ENCODE measurements at regions not wholly inside any gene's neighbourhood (a gene's known extent, or its start where the extent isn't known, plus 50 kb on each side); places are given as distances from the start of the nearest gene placed in this dataset.

DNA sequence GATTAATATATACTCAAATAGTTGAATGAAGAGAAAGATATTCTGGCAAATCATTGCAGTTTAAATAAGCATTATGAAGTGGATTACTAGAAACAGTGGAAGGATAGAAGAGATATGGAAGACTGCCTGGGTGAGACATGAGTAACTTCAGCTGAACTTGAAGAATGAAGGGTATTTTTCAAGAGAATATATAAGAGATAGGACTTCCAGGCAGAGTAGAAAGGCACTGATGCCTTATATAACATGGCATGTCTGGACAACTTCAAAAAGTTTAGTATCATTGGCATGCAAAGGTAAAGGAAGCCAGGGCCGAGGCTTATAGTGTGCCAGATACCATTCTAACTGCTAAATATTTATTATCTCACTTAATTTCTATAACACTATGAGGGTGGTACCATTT is 126.5 kb upstream of the SLC7A14 start:
- TF ChIP-seq, protein P1, sequence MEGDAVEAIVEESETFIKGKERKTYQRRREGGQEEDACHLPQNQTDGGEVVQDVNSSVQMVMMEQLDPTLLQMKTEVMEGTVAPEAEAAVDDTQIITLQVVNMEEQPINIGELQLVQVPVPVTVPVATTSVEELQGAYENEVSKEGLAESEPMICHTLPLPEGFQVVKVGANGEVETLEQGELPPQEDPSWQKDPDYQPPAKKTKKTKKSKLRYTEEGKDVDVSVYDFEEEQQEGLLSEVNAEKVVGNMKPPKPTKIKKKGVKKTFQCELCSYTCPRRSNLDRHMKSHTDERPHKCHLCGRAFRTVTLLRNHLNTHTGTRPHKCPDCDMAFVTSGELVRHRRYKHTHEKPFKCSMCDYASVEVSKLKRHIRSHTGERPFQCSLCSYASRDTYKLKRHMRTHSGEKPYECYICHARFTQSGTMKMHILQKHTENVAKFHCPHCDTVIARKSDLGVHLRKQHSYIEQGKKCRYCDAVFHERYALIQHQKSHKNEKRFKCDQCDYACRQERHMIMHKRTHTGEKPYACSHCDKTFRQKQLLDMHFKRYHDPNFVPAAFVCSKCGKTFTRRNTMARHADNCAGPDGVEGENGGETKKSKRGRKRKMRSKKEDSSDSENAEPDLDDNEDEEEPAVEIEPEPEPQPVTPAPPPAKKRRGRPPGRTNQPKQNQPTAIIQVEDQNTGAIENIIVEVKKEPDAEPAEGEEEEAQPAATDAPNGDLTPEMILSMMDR (IDR thresholded peaks at IDR 0.05; ENCODE audit: borderline replicate concordance, extremely low read depth, low read length, poor library complexity, severe bottlenecking) = no peak
- no peak for TF ChIP-seq EZH2 (IDR thresholded peaks at IDR 0.05; ENCODE audit: borderline replicate concordance, low read depth, low read length, severe bottlenecking)

Data from DND-41 (cell line).